Myocyte (in vitro differentiated cells): ENCODE measurements at regions not wholly inside any gene's neighbourhood (a gene's known extent, or its start where the extent isn't known, plus 50 kb on each side); places are given as distances from the start of the nearest gene placed in this dataset.
"Not testable (repeated sequence)": the region's sequence is repeated elsewhere in the genome, so short reads cannot be mapped to it uniquely, and the experiment has no call there.

ENCODE experiments used
- DNase-seq: peaks from one replicate; pipeline ENCODE4 v3.0.0-alpha.2; 2012; ENCODE audit warnings: low read depth

DNA sequence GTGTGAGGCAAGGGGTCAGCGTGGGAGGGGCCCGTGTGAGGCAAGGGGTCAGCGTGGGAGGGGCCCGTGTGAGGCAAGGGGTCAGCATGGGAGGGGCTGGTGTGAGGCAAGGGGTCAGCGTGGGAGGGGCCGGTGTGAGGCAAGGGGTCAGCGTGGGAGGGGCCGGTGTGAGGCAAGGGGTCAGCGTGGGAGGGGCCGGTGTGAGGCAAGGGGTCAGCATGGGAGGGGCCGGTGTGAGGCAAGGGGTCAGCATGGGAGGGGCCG, 119.2 kb downstream of the SEPTIN14 start:
- DNase-seq, result not testable (repeated sequence)

- not testable (repeated sequence) for DNase-seq
Observed at GRCh38 chr7:55742651-55743453, 119.7 kb downstream of the SEPTIN14 start.

GRCh38 chr7:55741721-55742631, 120.6 kb downstream of the SEPTIN14 start:
- DNase-seq, result not testable (repeated sequence)

DNA sequence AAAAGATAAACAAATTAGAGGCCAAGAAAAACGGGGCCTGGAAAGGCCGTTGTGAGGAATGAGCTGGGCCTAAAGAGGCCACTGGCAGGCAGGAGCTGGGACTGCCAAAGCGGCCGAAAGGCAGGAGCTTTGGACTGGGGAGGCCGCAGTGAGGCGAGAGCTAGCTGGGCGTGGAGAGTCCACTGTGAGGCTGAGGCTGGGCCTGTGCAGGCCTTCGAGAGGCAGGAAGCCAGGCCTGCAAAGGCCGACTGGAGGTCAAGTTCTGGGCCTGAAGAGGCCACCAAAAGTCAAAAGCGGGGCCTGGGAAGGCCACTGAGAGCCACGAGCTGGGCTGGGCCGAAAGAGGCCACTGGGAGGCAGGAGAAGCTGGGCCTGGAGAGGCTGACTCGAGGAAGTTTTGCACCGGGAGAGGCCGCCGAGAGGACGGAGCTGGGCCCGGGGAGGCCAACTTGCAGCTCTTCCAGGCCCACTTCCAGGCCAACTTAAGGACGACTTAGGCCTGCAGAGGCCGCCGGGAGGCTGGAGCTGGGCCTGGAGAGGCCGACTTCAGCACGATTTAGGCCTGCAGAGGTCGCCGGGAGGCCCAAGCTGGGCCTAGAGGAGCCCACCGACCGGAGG, 121.8 kb downstream of the SEPTIN14 start:
- DNase-seq, result not testable (repeated sequence)

DNA sequence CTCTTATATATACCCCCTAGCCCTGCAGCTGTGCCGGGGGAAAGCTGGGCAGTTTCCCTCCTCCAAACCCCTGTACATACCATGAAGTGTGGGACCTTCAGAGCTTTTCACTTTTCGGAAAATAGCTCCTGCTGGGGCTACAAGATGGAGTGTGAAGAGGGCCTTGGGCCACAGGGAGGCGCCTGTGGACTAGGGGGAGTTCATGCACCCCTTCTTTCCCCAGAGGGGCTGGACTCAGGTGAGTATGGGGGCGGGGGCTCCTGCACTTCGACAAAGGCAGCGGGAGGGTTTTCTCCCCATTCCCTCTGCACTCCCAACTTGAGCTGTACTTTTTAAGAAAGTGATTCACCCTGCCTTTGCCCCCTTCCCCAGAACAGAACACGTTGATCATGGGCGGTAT, 122.5 kb downstream of the SEPTIN14 start:
- not testable (repeated sequence) for DNase-seq

GRCh38 chr7:55736641-55737221, 125.8 kb downstream of the SEPTIN14 start:
- DNase-seq, result not testable (repeated sequence)

DNA sequence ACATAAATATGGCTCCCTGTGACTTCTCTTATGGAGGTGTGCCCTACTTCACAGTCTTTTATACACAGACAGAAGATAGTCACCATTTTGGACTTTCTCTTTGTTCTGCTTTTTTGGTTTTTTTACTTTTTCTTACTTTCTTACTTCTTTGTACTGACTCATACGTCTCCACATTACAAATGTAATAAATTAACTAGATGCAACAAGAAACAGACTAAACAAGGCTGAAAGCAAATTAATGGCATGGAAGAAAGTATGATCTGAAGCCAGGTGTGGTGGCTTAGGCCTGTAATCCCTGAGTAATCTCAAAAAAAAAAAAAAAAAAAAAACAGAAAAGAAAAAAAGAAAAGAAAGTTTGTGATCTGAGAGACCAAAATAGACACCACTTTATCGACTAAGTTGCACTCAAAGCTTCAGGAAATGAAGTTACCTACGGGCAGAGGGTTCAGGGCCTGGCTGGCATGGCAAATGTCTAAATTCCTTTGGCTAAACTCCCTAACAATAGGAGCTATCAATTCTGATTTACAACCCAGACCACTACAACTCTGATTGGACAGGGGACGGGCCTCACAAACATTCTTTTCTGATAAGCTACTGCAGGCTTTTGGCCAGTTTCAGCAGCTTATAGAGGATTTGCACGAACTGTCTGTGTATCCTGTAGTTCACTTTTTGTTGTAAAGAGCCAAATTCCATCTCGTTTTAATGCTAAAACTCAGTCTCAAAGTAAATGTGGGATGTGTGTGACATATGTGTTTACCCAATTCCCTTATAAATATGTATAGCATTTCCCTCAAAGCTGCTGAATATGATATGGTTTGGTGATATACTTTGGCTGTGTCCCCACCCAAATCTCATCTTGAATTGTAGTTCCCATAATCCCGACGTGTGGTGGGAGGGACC, 129.1 kb downstream of the SEPTIN14 start:
- peak; percentile 6 for DNase-seq

GRCh38 chr7:55731931-55732330, 130.6 kb downstream of the SEPTIN14 start:
- DNase-seq, result no peak

DNA sequence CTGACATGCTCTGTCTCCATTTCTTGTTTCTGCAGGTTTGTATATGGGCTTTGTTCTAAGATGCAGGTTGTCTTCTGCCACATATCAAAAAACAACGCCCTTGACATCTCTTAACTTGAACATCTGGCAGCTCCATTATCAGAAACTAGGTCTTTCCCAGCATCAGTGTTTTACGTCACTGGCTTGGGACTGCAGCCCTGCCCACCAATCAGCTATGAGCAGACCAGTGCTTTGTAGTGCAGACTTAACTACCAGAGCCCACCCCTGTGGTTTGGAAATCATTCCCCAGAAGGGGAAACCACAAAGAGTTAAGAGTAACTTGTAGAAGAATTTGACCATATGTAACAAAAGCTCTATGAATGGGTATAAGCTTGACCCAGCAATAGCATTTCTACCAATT, 132.4 kb downstream of the SEPTIN14 start:
- no peak for DNase-seq

GRCh38 chr7:55723621-55723941, 139.0 kb downstream of the SEPTIN14 start:
- no peak for DNase-seq

- DNase-seq, result not testable (repeated sequence)
Observed at GRCh38 chr7:55722874-55723620, 139.5 kb downstream of the SEPTIN14 start.

DNA sequence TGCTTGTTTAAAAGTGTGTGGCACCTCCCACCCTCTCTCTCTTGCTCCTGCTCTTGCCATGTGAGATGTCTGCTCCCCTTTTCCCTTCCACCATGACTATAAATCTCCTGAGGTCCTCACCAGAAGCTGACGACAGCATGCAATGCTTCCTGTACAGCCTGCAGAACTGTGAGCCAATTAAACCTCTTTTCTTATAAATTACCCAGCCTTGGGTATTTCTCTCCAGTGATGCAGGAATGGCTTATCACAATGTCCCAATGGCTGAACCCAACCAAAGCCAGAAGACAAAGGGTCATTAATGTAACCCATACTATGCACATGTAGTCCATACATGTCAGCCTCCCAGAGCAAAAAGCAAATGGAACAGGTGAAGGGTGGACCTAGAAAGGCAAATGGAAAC, 141.5 kb downstream of the SEPTIN14 start:
- not testable (repeated sequence) for DNase-seq

GRCh38 chr7:55715247-55715867, 143.1 kb upstream of the VOPP1 start:
- DNase-seq, result not testable (repeated sequence)

DNA sequence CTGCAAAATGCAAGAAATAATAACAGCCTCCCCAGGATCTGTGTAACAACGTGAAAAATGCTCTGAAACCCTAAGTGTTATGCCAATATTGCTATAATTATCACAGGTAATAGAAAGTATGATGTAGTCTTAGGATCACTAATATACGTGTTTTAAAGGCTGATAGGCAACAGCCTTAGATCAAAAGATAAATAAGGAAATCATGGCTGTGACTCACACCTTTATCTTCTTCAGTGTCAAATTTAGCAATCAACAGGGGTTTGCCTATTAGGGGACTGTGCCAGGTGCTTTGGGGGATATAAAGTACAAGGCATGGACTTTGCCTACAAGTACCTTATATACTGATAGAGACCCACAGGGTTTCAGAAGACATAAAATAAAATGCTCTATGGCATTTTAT, 142.1 kb upstream of the VOPP1 start:
- not testable (repeated sequence) for DNase-seq

GRCh38 chr7:55710312-55710711, 138.0 kb upstream of the VOPP1 start:
- DNase-seq, result not testable (repeated sequence)

DNA sequence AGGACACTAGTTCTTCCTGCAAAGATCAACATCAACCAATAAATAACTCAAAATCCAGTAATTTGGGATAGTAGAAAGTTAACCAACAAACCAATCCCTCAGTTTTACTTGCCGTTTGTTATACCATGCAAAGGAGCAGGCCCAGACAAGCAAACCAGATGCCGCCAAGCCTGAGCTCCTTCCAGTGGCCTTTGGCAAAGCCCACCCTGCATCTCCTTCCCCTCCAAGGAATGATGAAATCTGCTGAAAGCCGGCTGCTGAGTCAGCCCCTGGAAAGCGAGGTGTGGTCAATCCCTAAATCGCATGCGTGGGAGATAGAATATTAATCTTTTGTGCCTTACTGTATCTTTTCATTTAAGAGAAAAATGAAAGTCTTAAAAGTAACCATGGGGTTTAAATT, 135.7 kb upstream of the VOPP1 start:
- not testable (repeated sequence) for DNase-seq

DNA sequence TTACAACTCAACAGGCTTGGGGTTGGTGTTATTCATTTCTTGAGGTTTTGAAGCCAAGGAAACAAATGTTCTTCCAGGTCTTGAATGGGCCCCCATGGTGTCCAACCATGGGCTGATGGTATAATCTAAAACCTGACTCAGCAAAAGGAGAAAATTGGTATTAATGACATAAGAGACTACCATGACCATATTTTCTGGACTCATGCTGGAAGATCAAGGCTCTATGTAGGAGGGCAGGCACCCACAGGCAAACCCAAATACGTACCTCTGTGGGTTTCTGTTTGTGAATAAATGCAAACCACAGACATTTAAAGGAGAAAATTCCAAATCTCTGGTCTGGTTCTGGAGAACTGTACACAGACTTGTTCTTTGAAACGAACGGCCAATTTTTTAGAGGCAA, 135.1 kb upstream of the VOPP1 start:
- not testable (repeated sequence) for DNase-seq

GRCh38 chr7:55706451-55707195, 134.3 kb upstream of the VOPP1 start:
- not testable (repeated sequence) for DNase-seq
